H4 (cell line): ENCODE measurements at regions not wholly inside any gene's neighbourhood (a gene's known extent, or its start where the extent isn't known, plus 50 kb on each side); places are given as distances from the start of the nearest gene placed in this dataset.

ENCODE experiments used
- DNase-seq: peaks from one replicate; pipeline ENCODE4 v3.0.0-alpha.2; 2015; ENCODE audit warnings: low spot score

- DNase-seq: no peak
Measured at GRCh38 chr4:20352163-20352431, 100.4 kb downstream of the SLIT2 start.

GRCh38 chr4:20353646-20354045 lies 101.9 kb downstream of the SLIT2 start:
- DNase-seq: no peak

- peak; percentile 19 for DNase-seq
Measured at GRCh38 chr4:20354120-20354519, 102.4 kb downstream of the SLIT2 start.

GRCh38 chr4:20356565-20356964 lies 104.9 kb downstream of the SLIT2 start:
- peak; percentile 9 for DNase-seq

- DNase-seq: no peak
Measured at GRCh38 chr4:20358110-20358509, 106.4 kb downstream of the SLIT2 start.

- DNase-seq: no peak
Measured at GRCh38 chr4:20359692-20360091, 108.0 kb downstream of the SLIT2 start.

- no peak for DNase-seq
Measured at GRCh38 chr4:20362148-20362547, 110.4 kb downstream of the SLIT2 start.

- DNase-seq: no peak
Measured at GRCh38 chr4:20364969-20365368, 113.3 kb downstream of the SLIT2 start.

GRCh38 chr4:20367446-20367845 lies 115.7 kb downstream of the SLIT2 start:
- no peak for DNase-seq

- DNase-seq: no peak
Measured at GRCh38 chr4:20368926-20369325, 117.2 kb downstream of the SLIT2 start.

GRCh38 chr4:20370274-20370673 lies 118.6 kb downstream of the SLIT2 start:
- no peak for DNase-seq

- no peak for DNase-seq
Measured at GRCh38 chr4:20376070-20376469, 124.4 kb downstream of the SLIT2 start.

- no peak for DNase-seq
Measured at GRCh38 chr4:20378181-20378580, 126.5 kb downstream of the SLIT2 start.

- no peak for DNase-seq
Measured at GRCh38 chr4:20381005-20381404, 129.3 kb downstream of the SLIT2 start.

- DNase-seq: no peak
Measured at GRCh38 chr4:20383283-20383682, 131.6 kb downstream of the SLIT2 start.

- DNase-seq: no peak
Measured at GRCh38 chr4:20383969-20384368, 132.3 kb downstream of the SLIT2 start.

- no peak for DNase-seq
Measured at GRCh38 chr4:20384456-20384855, 132.8 kb downstream of the SLIT2 start.

- no peak for DNase-seq
Measured at GRCh38 chr4:20386001-20386740, 134.5 kb downstream of the SLIT2 start.

GRCh38 chr4:20386906-20387305 lies 135.2 kb downstream of the SLIT2 start:
- DNase-seq: no peak

- DNase-seq: no peak
Measured at GRCh38 chr4:20391198-20391597, 139.5 kb downstream of the SLIT2 start.

GRCh38 chr4:20391912-20392311 lies 140.2 kb downstream of the SLIT2 start:
- no peak for DNase-seq

- DNase-seq: no peak
Measured at GRCh38 chr4:20393486-20394100, 141.9 kb downstream of the SLIT2 start.

GRCh38 chr4:20394512-20394911 lies 142.8 kb downstream of the SLIT2 start:
- no peak for DNase-seq
